ENCODE measurements at regions not wholly inside any gene's neighbourhood (a gene's known extent, or its start where the extent isn't known, plus 50 kb on each side); places are given as distances from the start of the nearest gene placed in this dataset.

GRCh38 chr12:63206909-63207308 is 55.9 kb upstream of the AVPR1A start:
- WGBS, 3 donors: 5 to 23% (median 7%) methylated on average over 3 of the region's 3 CpGs
- Histone ChIP-seq H3K36me3 (ENCODE audit: control insufficient read depth in 3 of 3, insufficient read depth in 2 of 3, low read depth in 1 of 3, low read length in 3 of 3) (no peaks in the 10 kb centered on the region), H3K27ac (ENCODE audit: low read depth in 1 of 3, low read length in 2 of 3) (no peak overlapping the region), H3K4me1 (ENCODE audit: control insufficient read depth in 3 of 3, insufficient read depth in 2 of 3, low read depth in 1 of 3, low read length in 2 of 3) (no peaks in the 10 kb centered on the region), H3K4me3 (ENCODE audit: low read depth in 1 of 3, low read length in 3 of 3) (no peak overlapping the region), H3K27me3 (ENCODE audit: control insufficient read depth in 3 of 3, insufficient read depth in 3 of 3, low read length in 3 of 3) (no peaks in the 10 kb centered on the region), H3K9me3 (ENCODE audit: control insufficient read depth in 2 of 2, insufficient read depth in 1 of 2, low read depth in 1 of 2, low read length in 1 of 2) (no peaks in the 10 kb centered on the region)
- no peak for FAIRE-seq
- peak; percentile 25 to 60 for DNase-seq

- H3K9me3 ChIP-seq (ENCODE audit: control insufficient read depth in 2 of 2, insufficient read depth in 1 of 2, low read depth in 1 of 2, low read length in 1 of 2): no peaks in the 10 kb centered on the region
- WGBS, 3 donors: 3 to 26% (median 8%) methylated on average over 1 of the region's 1 CpG
- DNase-seq: no peak
- no peak overlapping the region for H3K4me3 ChIP-seq (ENCODE audit: low read depth in 1 of 3, low read length in 3 of 3)
- H3K36me3 ChIP-seq (ENCODE audit: control insufficient read depth in 3 of 3, insufficient read depth in 2 of 3, low read depth in 1 of 3, low read length in 3 of 3): no peaks in the 10 kb centered on the region
- H3K4me1 ChIP-seq (ENCODE audit: control insufficient read depth in 3 of 3, insufficient read depth in 2 of 3, low read depth in 1 of 3, low read length in 2 of 3): no peaks in the 10 kb centered on the region
- no peak for FAIRE-seq
- no peaks in the 10 kb centered on the region for H3K27me3 ChIP-seq (ENCODE audit: control insufficient read depth in 3 of 3, insufficient read depth in 3 of 3, low read length in 3 of 3)
- no peak overlapping the region for H3K27ac ChIP-seq (ENCODE audit: low read depth in 1 of 3, low read length in 2 of 3)
Measured at GRCh38 chr12:63206494-63206893, 55.5 kb upstream of the AVPR1A start.

Measured in small intestine (tissue), 7 donors.